IgD-negative memory B cell (primary cell): ENCODE measurements at regions not wholly inside any gene's neighbourhood (a gene's known extent, or its start where the extent isn't known, plus 50 kb on each side); places are given as distances from the start of the nearest gene placed in this dataset.

Experiments
- H3K27ac Mint-ChIP-seq, 3 donors: one replicate each; pipeline ENCODE4 v1.8.0; 2020 to 2022; ENCODE audit warnings: mild to moderate bottlenecking in 3 of 3, mixed read lengths in 3 of 3, moderate library complexity in 1 of 3
- H3K27me3 Mint-ChIP-seq: one replicate; pipeline ENCODE4 v1.8.0; 2021; ENCODE audit warnings: mixed read lengths
- H3K36me3 Mint-ChIP-seq: one replicate; pipeline ENCODE4 v1.8.0; 2020; ENCODE audit warnings: mild to moderate bottlenecking, mixed read lengths
- H3K4me1 Mint-ChIP-seq, 3 donors: one replicate each; pipeline ENCODE4 v1.8.0; 2020 to 2022; ENCODE audit warnings: mixed read lengths in 3 of 3, mild to moderate bottlenecking in 1 of 3
- H3K4me3 Mint-ChIP-seq, 4 donors: one replicate each; pipeline ENCODE4 v1.8.0; 2020 to 2022; ENCODE audit warnings: mild to moderate bottlenecking in 4 of 4, mixed read lengths in 4 of 4, moderate library complexity in 3 of 4
- H3K9me3 Mint-ChIP-seq, 3 donors: one replicate each; pipeline ENCODE4 v1.8.0; 2020 to 2021; ENCODE audit warnings: mixed read lengths in 3 of 3, mild to moderate bottlenecking in 1 of 3

DNA sequence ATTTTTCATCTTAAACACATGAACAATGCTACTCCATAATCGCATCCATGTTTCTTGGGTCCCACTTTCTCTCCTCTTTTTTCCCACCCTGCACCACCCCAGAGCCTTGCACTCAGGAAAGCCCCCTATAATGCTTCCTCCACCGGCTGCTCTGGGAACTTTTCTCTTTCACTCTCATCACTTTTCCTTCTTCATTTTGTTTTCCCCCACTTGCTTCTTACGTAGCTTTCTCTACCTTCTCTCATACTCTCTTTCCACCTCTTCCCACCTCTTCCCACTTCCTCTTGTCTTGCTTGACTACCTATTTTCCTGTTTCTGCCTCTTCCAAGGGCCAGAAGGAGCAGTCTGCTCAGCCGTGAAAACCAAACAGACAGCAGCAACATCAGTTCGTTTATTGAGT, 229.5 kb upstream of the RHOBTB1 start:
- Mint-ChIP-seq H3K36me3 (no peaks in the 10 kb centered on the region), H3K4me1 (no peaks in the 10 kb centered on the region), H3K9me3 (peaks cover 0 to 3% (median 0%) of the 10 kb centered on the region in 3 donors), H3K27me3 (peaks cover 6% of the 10 kb centered on the region), H3K4me3 (no peak overlapping the region), H3K27ac (no peak overlapping the region)

DNA sequence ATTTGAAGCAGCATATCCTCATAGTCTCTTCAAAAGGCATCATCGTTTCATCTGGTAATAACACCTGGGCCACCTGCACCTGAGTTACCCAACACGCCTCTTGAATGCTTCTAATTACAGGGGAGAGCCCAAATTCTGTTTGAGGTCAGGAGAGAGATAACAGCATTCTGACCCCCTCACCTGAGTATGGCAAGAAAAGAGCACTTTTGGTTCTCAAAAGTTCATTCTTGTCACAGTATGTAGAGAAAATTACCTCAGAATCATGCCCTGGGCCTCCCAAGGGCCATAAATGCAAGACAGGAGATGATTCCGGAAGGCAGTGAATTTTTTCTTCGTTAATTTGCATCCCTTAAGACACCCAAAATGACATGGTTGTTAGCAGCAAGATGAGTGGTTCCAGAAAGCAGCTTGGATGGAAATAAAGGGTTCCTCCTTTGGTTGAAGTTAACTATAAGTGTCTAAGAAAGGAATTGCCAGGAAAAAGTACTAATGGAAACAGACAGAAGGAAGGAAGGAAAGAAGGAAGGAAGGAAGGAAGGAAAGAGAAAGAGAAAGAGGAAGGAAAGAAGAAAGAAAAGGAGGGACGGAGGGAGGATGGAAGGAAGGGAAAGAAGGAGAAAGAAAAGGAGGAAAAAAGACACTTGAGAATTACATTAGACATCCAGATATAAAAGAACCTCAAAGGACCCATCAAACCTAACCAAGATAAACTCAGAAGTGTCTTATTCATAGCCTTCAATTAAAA, 228.4 kb upstream of the RHOBTB1 start:
- H3K4me3 Mint-ChIP-seq: no peak overlapping the region
- H3K4me1 Mint-ChIP-seq: no peaks in the 10 kb centered on the region
- H3K36me3 Mint-ChIP-seq: peaks cover 5% of the 10 kb centered on the region
- no peak overlapping the region for H3K27ac Mint-ChIP-seq
- H3K27me3 Mint-ChIP-seq: peaks cover 6% of the 10 kb centered on the region
- peaks cover 0 to 10% (median 6%) of the 10 kb centered on the region in 3 donors for H3K9me3 Mint-ChIP-seq

- H3K9me3 Mint-ChIP-seq: peaks cover 0 to 11% (median 6%) of the 10 kb centered on the region in 3 donors
- H3K27me3 Mint-ChIP-seq: peaks cover 6% of the 10 kb centered on the region
- H3K36me3 Mint-ChIP-seq: peaks cover 5% of the 10 kb centered on the region
- no peak overlapping the region for H3K27ac Mint-ChIP-seq
- no peak overlapping the region for H3K4me3 Mint-ChIP-seq
- no peaks in the 10 kb centered on the region for H3K4me1 Mint-ChIP-seq
Observed at GRCh38 chr10:61170594-61170993, 226.6 kb upstream of the RHOBTB1 start.

- H3K4me1 Mint-ChIP-seq: no peaks in the 10 kb centered on the region
- H3K9me3 Mint-ChIP-seq: peaks cover 0 to 11% (median 6%) of the 10 kb centered on the region in 3 donors
- H3K27ac Mint-ChIP-seq: no peak overlapping the region
- peaks cover 5% of the 10 kb centered on the region for H3K36me3 Mint-ChIP-seq
- no peak overlapping the region for H3K4me3 Mint-ChIP-seq
- peaks cover 6% of the 10 kb centered on the region for H3K27me3 Mint-ChIP-seq
Observed at GRCh38 chr10:61169294-61169693, 225.3 kb upstream of the RHOBTB1 start.

DNA sequence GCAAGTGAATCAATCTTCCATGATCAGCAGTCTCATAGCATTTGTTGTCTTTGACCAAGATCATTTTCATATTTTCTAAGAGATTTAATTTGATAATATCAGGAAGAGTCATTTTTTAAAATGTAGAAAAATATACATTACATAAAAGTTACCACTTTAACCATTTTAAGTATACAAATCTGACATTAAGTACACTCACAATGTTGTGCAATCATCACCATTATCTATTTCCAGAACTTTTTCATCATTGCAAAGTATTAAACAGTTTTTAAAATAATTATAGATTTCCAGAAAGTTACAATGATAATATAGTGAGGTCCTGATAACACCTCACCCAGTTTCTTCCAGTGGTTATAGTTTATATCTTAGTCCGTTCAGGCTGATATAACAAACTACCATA, 222.5 kb upstream of the RHOBTB1 start:
- Mint-ChIP-seq H3K4me3 (no peak overlapping the region), H3K27me3 (no peaks in the 10 kb centered on the region), H3K4me1 (no peaks in the 10 kb centered on the region), H3K9me3 (peaks cover 0 to 11% (median 2%) of the 10 kb centered on the region in 3 donors), H3K27ac (no peak overlapping the region), H3K36me3 (peaks cover 5% of the 10 kb centered on the region)

- Mint-ChIP-seq H3K27ac (no peak overlapping the region), H3K4me3 (no peak overlapping the region), H3K27me3 (no peaks in the 10 kb centered on the region), H3K36me3 (peaks cover 5% of the 10 kb centered on the region), H3K4me1 (no peaks in the 10 kb centered on the region), H3K9me3 (peaks cover 0 to 11% (median 2%) of the 10 kb centered on the region in 3 donors)
Observed at GRCh38 chr10:61166065-61166464, 222.1 kb upstream of the RHOBTB1 start.

DNA sequence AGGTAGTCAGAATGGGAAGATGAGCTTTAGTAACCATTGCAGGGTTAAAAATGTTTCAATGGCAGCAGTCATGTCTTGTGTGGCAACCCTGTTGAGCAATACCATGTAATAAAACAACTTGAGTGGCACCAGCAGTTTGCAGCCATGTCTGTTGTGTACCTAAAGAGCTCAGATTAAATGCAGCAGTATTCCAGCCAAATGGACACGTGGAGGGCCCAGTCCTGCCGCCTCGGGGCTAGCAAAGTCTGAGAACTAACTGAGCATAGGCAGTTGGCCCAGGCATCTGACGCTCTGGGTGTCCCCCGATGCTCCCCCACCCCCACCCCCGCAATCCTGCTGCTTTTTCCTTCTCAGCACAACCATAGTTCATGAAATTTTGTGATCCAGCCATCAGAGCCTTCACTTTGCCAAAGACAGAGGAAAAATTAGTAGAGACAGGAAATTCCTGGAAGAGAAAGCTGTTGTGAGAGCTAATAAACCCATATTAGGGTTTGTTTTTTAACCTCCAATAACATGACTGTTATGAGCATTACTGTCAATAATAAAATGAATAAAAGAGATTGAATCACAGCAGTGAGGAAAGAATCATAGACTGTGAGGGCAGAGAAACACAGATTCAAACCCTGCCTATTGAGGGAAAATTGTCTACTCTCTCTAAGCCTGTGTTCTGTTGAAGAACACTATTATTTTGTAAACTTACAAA, 220.6 kb upstream of the RHOBTB1 start:
- Mint-ChIP-seq H3K9me3 (peaks cover 0 to 11% (median 2%) of the 10 kb centered on the region in 3 donors), H3K4me1 (no peaks in the 10 kb centered on the region), H3K4me3 (no peak overlapping the region), H3K36me3 (peaks cover 5% of the 10 kb centered on the region), H3K27me3 (no peaks in the 10 kb centered on the region), H3K27ac (no peak overlapping the region)

- peaks cover 0 to 11% (median 4%) of the 10 kb centered on the region in 3 donors for H3K9me3 Mint-ChIP-seq
- peaks cover 5% of the 10 kb centered on the region for H3K36me3 Mint-ChIP-seq
- H3K4me3 Mint-ChIP-seq: no peak overlapping the region
- H3K4me1 Mint-ChIP-seq: no peaks in the 10 kb centered on the region
- no peaks in the 10 kb centered on the region for H3K27me3 Mint-ChIP-seq
- no peak overlapping the region for H3K27ac Mint-ChIP-seq
Observed at GRCh38 chr10:61163403-61163802, 219.4 kb upstream of the RHOBTB1 start.

DNA sequence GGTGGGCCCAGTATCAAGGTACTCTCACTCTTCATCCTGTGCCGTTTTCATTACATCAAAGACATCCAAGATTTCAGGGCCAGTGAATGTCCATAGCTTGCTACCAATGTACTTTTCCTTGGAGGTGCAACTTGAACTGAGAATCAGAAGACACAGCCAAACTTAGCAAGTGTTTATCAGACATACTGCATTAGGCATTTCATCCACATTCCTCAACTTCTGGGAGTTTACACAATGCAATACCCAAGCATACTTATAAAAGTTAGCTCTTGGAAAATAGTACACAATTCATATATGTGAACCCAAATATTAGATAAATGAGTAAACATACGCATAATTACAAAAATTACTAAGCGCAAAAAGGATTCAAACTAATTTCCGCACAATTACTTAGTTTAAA, 216.3 kb upstream of the RHOBTB1 start:
- Mint-ChIP-seq H3K27ac (no peak overlapping the region), H3K9me3 (peaks cover 0 to 2% (median 0%) of the 10 kb centered on the region in 3 donors), H3K4me1 (no peaks in the 10 kb centered on the region), H3K36me3 (no peaks in the 10 kb centered on the region), H3K27me3 (no peaks in the 10 kb centered on the region), H3K4me3 (no peak overlapping the region)

DNA sequence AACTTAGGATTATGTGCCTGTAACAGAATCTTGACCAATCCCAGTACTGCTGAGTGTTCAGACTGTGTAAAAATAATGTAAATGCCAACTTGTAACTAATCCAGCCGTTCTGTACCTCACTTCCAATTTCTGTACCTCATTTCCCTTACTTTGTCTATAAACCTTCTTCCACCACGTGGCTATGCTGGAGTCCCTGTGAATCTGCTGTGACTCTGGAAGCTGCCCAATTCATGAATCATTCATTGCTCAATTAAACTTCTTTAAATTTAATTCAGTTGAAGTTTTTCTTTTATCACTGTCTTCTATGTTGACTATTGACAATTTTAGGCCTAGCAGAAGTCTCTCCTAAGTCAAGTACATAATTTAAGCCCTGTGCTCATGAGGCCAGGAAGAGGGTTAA, 215.3 kb upstream of the RHOBTB1 start:
- Mint-ChIP-seq H3K36me3 (no peaks in the 10 kb centered on the region), H3K27me3 (peaks cover 3% of the 10 kb centered on the region), H3K4me1 (peaks cover 0 to 3% (median 0%) of the 10 kb centered on the region in 3 donors), H3K27ac (no peak overlapping the region), H3K4me3 (no peak overlapping the region), H3K9me3 (peaks cover 0 to 4% (median 2%) of the 10 kb centered on the region in 3 donors)

DNA sequence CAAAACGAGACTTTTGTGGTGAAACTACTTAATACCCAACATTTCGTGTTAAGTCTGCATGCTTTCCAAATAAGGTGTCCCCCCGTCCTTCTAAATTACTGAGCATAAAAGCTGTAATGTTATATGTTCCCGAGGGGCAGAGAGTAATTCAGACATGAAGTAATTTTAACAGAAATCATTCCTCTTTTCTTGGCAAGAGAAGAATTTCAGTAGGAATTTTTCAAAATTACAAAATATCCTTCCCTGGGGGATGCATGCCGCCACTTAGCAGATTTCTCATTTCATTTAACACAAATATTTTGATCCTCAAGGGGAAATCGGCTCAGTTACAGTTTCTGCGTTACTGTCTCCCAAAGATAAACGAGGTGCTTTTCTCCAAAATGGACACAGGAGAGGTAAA, 213.2 kb upstream of the RHOBTB1 start:
- peaks cover 0 to 3% (median 0%) of the 10 kb centered on the region in 3 donors for H3K4me1 Mint-ChIP-seq
- peaks cover 3% of the 10 kb centered on the region for H3K27me3 Mint-ChIP-seq
- no peak overlapping the region for H3K27ac Mint-ChIP-seq
- no peak overlapping the region for H3K4me3 Mint-ChIP-seq
- no peaks in the 10 kb centered on the region for H3K36me3 Mint-ChIP-seq
- H3K9me3 Mint-ChIP-seq: peaks cover 0 to 4% (median 2%) of the 10 kb centered on the region in 3 donors

DNA sequence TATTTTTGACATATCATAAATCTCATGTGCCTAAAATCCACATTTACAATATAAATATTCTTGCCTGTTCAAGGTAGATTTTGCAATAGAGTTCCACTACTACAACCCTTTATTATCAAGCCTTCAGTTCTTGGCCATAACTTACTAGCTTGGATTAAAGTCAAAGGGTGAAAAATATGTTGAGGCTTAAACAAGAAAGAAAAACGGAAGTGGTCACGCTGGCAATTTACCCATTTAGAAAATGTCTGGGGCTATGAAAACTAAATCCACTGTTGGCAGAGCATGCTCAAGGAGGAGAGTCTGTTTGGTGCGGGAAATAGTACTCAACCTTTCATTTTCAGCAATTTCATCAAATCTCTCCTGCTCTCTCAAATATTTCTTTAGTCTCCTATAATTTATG, 209.8 kb upstream of the RHOBTB1 start:
- Mint-ChIP-seq H3K4me3 (no peak overlapping the region), H3K4me1 (peaks cover 0 to 3% (median 0%) of the 10 kb centered on the region in 3 donors)

GRCh38 chr10:61151059-61151458, 207.1 kb upstream of the RHOBTB1 start:
- Mint-ChIP-seq H3K9me3 (peaks cover 0 to 2% (median 2%) of the 10 kb centered on the region in 3 donors), H3K4me1 (peaks cover 0 to 5% (median 2%) of the 10 kb centered on the region in 3 donors), H3K27ac (no peak overlapping the region), H3K27me3 (peaks cover 6% of the 10 kb centered on the region), H3K36me3 (no peaks in the 10 kb centered on the region), H3K4me3 (no peak overlapping the region)

More for the DNA sequence above, 209.8 kb upstream of the RHOBTB1 start:
- Mint-ChIP-seq H3K9me3 (peaks cover 0 to 2% (median 2%) of the 10 kb centered on the region in 3 donors), H3K36me3 (no peaks in the 10 kb centered on the region), H3K27ac (no peak overlapping the region), H3K27me3 (peaks cover 3% of the 10 kb centered on the region)

DNA sequence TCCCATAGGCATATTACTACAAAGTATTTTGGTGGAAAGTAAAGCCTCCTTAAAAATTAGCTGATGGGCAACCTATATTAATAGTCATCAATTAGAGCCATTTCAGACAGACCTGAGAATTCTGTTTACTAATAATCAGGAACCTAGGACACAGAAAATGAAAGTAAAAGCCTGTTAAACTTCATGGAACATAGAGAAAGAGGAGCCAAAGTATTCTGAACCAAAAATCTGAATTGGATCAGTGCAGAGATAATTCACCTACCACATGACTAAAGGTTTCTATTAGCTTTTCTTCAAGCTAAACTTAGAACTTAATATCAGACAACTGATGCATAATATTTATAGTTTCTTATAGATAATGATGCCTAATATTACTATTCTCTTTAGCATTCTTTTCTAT, 204.5 kb upstream of the RHOBTB1 start:
- Mint-ChIP-seq H3K27ac (no peak overlapping the region), H3K36me3 (no peaks in the 10 kb centered on the region), H3K27me3 (peaks cover 5% of the 10 kb centered on the region), H3K4me1 (peaks cover 0 to 2% (median 2%) of the 10 kb centered on the region in 3 donors), H3K4me3 (no peak overlapping the region), H3K9me3 (peaks cover 0 to under 1% (median 0%) of the 10 kb centered on the region in 3 donors)

GRCh38 chr10:61142987-61143386, 199.0 kb upstream of the RHOBTB1 start:
- peaks cover 3 to 5% (median 3%) of the 10 kb centered on the region in 3 donors for H3K4me1 Mint-ChIP-seq
- H3K27me3 Mint-ChIP-seq: peaks cover 5% of the 10 kb centered on the region
- H3K9me3 Mint-ChIP-seq: peaks cover 0 to 7% (median 0%) of the 10 kb centered on the region in 3 donors
- no peaks in the 10 kb centered on the region for H3K36me3 Mint-ChIP-seq
- H3K27ac Mint-ChIP-seq: no peak overlapping the region
- no peak overlapping the region for H3K4me3 Mint-ChIP-seq
